SU-DHL-6 (cell line): ENCODE measurements at regions not wholly inside any gene's neighbourhood (a gene's known extent, or its start where the extent isn't known, plus 50 kb on each side); places are given as distances from the start of the nearest gene placed in this dataset.

Experiments used
- H2AFZ ChIP-seq: fragments of 200-600 bp; sonication (generic); 2 replicates; pipeline ENCODE4 v1.6.1; 2014; ENCODE audit warnings: low read depth, mild to moderate bottlenecking, moderate library complexity, mixed read lengths, antibody characterized with exemption, low read length; ENCODE audit not compliant: severe bottlenecking
- H3F3A ChIP-seq: fragments of 200-600 bp; shearing (Covaris generic); 2 replicates; pipeline ENCODE4 v1.6.0; 2016; ENCODE audit warnings: antibody characterized with exemption, mild to moderate bottlenecking; ENCODE audit not compliant: insufficient read depth
- H3K27ac ChIP-seq: fragments of 200-600 bp; sonication (generic); 2 replicates; pipeline ENCODE4 v1.5.1; 2016; ENCODE audit warnings: low read depth, mild to moderate bottlenecking, low read length, moderate library complexity, mixed read lengths
- H3K27me3 ChIP-seq: fragments of 200-600 bp; sonication (generic), shearing (Covaris generic); 2 replicates; pipeline ENCODE4 v1.6.0; 2014; ENCODE audit warnings: mild to moderate bottlenecking, low read length
- H3K36me3 ChIP-seq: fragments of 200-600 bp; sonication (generic); 2 replicates; pipeline ENCODE4 v1.6.1; 2014; ENCODE audit warnings: mild to moderate bottlenecking, low read length, mixed read lengths
- H3K4me2 ChIP-seq: fragments of 300-600, 200-600 bp; shearing (Covaris generic), sonication (generic); 2 replicates; pipeline ENCODE4 v1.6.0; 2014; ENCODE audit warnings: low read length, low read depth, mild to moderate bottlenecking; ENCODE audit not compliant: poor library complexity, severe bottlenecking
- H3K4me3 ChIP-seq: fragments of 200-600 bp; sonication (generic); 2 replicates; pipeline ENCODE4 v1.5.1; 2014; ENCODE audit warnings: antibody characterized with exemption, low read length, mild to moderate bottlenecking, mixed read lengths; ENCODE audit not compliant: insufficient read depth, poor library complexity, severe bottlenecking
- H3K79me2 ChIP-seq: fragments of 200-600 bp; sonication (generic); 2 replicates; pipeline ENCODE4 v1.6.1; 2014; ENCODE audit warnings: mild to moderate bottlenecking, low read length, moderate library complexity; ENCODE audit not compliant: insufficient read depth
- H3K9ac ChIP-seq: fragments of 200-600 bp; sonication (generic); 2 replicates; pipeline ENCODE4 v1.7.0; 2014; ENCODE audit warnings: mild to moderate bottlenecking, low read length
- H3K9me2 ChIP-seq: fragments of 200-600 bp; sonication (generic); replicated peaks from 2 replicates; pipeline ENCODE4 v1.6.1; 2014; ENCODE audit warnings: low read length; ENCODE audit not compliant: insufficient read depth
- H3K9me3 ChIP-seq: fragments of 200-600 bp; sonication (generic); 2 replicates; pipeline ENCODE4 v1.6.1; 2014; ENCODE audit warnings: low read length, mixed read lengths; ENCODE audit not compliant: insufficient read depth
- H4K20me1 ChIP-seq: fragments of 200-600 bp; sonication (generic); 2 replicates; pipeline ENCODE4 v1.6.1; 2014; ENCODE audit warnings: low read depth, mild to moderate bottlenecking, antibody characterized with exemption, low read length, moderate library complexity, mixed read lengths
- CTCF ChIP-seq: fragments of 200-600 bp; sonication (generic); IDR thresholded peaks from one replicate; pipeline ENCODE4 v1.5.1; 2017; ENCODE audit warnings: antibody characterized with exemption, mild to moderate bottlenecking, low read length, moderate library complexity; ENCODE audit not compliant: insufficient read depth, poor library complexity, severe bottlenecking
- EZH2phosphoT487 ChIP-seq: fragments of 200-600 bp; sonication (generic), shearing (Covaris generic); conservative IDR thresholded peaks from 2 replicates; pipeline ENCODE4 v1.6.1; 2018; ENCODE audit warnings: mild to moderate bottlenecking, antibody characterized with exemption, low read length, moderate library complexity, mixed read lengths

GRCh38 chr1:56215086-56215485 lies 364.3 kb downstream of the PLPP3 start:
- no peak for TF ChIP-seq EZH2phosphoT487
- TF ChIP-seq CTCF = no peak
- Histone ChIP-seq H3K36me3 (no peaks in the 10 kb centered on the region), H3F3A (no peaks in the 10 kb centered on the region), H3K9ac (no peak overlapping the region), H3K79me2 (no peaks in the 10 kb centered on the region), H2AFZ (no peak overlapping the region), H3K27me3 (no peaks in the 10 kb centered on the region), H3K9me3 (no peaks in the 10 kb centered on the region), H3K4me3 (no peak overlapping the region), H3K9me2 (no peaks in the 10 kb centered on the region), H3K27ac (no peak overlapping the region), H4K20me1 (no peaks in the 10 kb centered on the region), H3K4me2 (no peak overlapping the region)

- Histone ChIP-seq H3K27ac (no peak overlapping the region), H3K9ac (no peak overlapping the region), H3K9me2 (no peaks in the 10 kb centered on the region), H4K20me1 (no peaks in the 10 kb centered on the region), H3K36me3 (no peaks in the 10 kb centered on the region), H3K4me3 (no peak overlapping the region), H3K79me2 (no peaks in the 10 kb centered on the region), H3K9me3 (no peaks in the 10 kb centered on the region), H3K4me2 (no peak overlapping the region), H3F3A (no peaks in the 10 kb centered on the region), H2AFZ (no peak overlapping the region), H3K27me3 (no peaks in the 10 kb centered on the region)
- no peak for TF ChIP-seq EZH2phosphoT487
- TF ChIP-seq CTCF = no peak
These were observed 366.3 kb downstream of the PLPP3 start for GRCh38 chr1:56213068-56213467.

- no peaks in the 10 kb centered on the region for H4K20me1 ChIP-seq
These were observed 367.2 kb downstream of the PLPP3 start for GRCh38 chr1:56212143-56212542.

More at GRCh38 chr1:56212143-56212542, 367.2 kb downstream of the PLPP3 start:
- no peaks in the 10 kb centered on the region for H3K27me3 ChIP-seq
- no peaks in the 10 kb centered on the region for H3K9me2 ChIP-seq
- H3K4me3 ChIP-seq = no peak overlapping the region
- H3K79me2 ChIP-seq = no peaks in the 10 kb centered on the region
- no peak overlapping the region for H2AFZ ChIP-seq
- H3K27ac ChIP-seq = no peak overlapping the region
- no peaks in the 10 kb centered on the region for H3F3A ChIP-seq
- no peak for TF ChIP-seq EZH2phosphoT487
- TF ChIP-seq CTCF = no peak
- H3K9ac ChIP-seq = no peak overlapping the region
- H3K36me3 ChIP-seq = no peaks in the 10 kb centered on the region
- H3K9me3 ChIP-seq = no peaks in the 10 kb centered on the region
- H3K4me2 ChIP-seq = no peak overlapping the region
